ENCODE measurements at regions not wholly inside any gene's neighbourhood (a gene's known extent, or its start where the extent isn't known, plus 50 kb on each side); places are given as distances from the start of the nearest gene placed in this dataset.

GRCh38 chr18:30860741-30861140 lies 181.8 kb downstream of the DSC3 start:
- intact Hi-C loops (cut with DNase I): no loop called here
- DNase-seq: no peak
- H3K27ac ChIP-seq: no peak overlapping the region
- no peaks in the 10 kb centered on the region for H3K27me3 ChIP-seq
- TF ChIP-seq, protein P1, sequence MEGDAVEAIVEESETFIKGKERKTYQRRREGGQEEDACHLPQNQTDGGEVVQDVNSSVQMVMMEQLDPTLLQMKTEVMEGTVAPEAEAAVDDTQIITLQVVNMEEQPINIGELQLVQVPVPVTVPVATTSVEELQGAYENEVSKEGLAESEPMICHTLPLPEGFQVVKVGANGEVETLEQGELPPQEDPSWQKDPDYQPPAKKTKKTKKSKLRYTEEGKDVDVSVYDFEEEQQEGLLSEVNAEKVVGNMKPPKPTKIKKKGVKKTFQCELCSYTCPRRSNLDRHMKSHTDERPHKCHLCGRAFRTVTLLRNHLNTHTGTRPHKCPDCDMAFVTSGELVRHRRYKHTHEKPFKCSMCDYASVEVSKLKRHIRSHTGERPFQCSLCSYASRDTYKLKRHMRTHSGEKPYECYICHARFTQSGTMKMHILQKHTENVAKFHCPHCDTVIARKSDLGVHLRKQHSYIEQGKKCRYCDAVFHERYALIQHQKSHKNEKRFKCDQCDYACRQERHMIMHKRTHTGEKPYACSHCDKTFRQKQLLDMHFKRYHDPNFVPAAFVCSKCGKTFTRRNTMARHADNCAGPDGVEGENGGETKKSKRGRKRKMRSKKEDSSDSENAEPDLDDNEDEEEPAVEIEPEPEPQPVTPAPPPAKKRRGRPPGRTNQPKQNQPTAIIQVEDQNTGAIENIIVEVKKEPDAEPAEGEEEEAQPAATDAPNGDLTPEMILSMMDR (IDR thresholded peaks at IDR 0.05): no peak
- no peak for TF ChIP-seq POLR2A (IDR thresholded peaks at IDR 0.05)
- H3K36me3 ChIP-seq: no peaks in the 10 kb centered on the region
- H3K4me3 ChIP-seq: no peak overlapping the region
- no peak for ATAC-seq
- peaks cover 0 to 9% (median 0%) of the 10 kb centered on the region in 12 donors for H3K4me1 ChIP-seq
- H3K9me3 ChIP-seq: no peaks in the 10 kb centered on the region
- WGBS, 4 donors: 45 to 57% (median 54%) methylated on average over 3 of the region's 3 CpGs

DNA sequence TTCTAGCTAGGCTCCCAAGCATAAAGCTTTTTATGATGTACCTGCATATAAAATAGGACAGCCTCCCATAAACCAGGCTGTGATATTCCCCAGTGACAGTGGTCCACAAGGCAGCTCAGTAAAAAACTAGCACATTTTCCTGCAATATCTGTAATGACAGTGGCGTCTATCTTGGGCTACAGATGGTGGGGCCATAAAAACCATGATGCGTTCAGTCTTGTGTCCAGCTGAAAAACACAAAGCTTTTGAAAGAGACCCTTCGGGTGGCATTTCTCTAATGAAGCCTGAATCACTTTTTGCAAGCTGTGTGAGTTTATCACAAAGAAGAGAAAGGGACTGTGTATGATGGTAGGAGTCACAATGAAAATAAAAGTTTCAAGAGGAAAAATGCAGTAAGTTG lies 183.5 kb downstream of the DSC3 start:
- H3K9me3 ChIP-seq: no peaks in the 10 kb centered on the region
- WGBS, 4 donors: 68 to 87% (median 78%) methylated on average over 3 of the region's 3 CpGs
- DNase-seq (no peak), ATAC-seq (no peak)
- H3K27me3 ChIP-seq: no peaks in the 10 kb centered on the region
- no peak overlapping the region for H3K4me3 ChIP-seq
- H3K27ac ChIP-seq: no peak overlapping the region
- no peaks in the 10 kb centered on the region for H3K36me3 ChIP-seq
- H3K4me1 ChIP-seq: peaks cover 0 to 9% (median 0%) of the 10 kb centered on the region in 12 donors
- TF ChIP-seq, protein P1 (IDR thresholded peaks at IDR 0.05): no peak
- no peak for TF ChIP-seq POLR2A (IDR thresholded peaks at IDR 0.05)
- intact Hi-C loops (cut with DNase I): no loop called here

GRCh38 chr18:30858560-30858959 lies 184.0 kb downstream of the DSC3 start:
- Histone ChIP-seq H3K36me3 (no peaks in the 10 kb centered on the region), H3K27ac (no peak overlapping the region), H3K27me3 (no peaks in the 10 kb centered on the region), H3K4me1 (peaks cover 0 to 9% (median 0%) of the 10 kb centered on the region in 12 donors), H3K9me3 (no peaks in the 10 kb centered on the region), H3K4me3 (no peak overlapping the region)
- DNase-seq: no peak
- WGBS, 4 donors: 88 to 97% (median 93%) methylated on average over 2 of the region's 2 CpGs
- TF ChIP-seq POLR2A (IDR thresholded peaks at IDR 0.05): no peak
- ATAC-seq: no peak
- intact Hi-C loops (cut with DNase I): no loop called here

DNA sequence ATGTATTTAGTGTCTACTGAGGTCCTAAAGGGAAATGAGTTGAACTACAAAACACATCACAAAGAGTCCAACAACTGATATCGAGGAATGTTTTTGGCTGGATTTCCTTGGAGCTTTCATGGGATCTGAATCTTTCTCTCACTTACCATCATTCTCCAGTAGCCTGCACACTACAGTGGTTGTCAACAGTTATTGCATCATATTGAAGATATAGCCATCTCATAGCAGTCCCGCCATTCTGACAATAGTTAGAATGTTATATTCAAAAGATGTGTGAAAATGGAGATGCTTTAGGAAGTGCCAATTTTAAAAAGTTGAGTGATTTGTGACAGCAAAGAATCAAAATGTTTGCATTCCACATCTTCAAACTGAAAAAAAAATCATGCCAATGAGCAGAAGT lies 186.8 kb downstream of the DSC3 start:
- Histone ChIP-seq H3K36me3 (no peaks in the 10 kb centered on the region), H3K9me3 (no peaks in the 10 kb centered on the region), H3K4me3 (no peak overlapping the region), H3K4me1 (no peaks in the 10 kb centered on the region), H3K27me3 (no peaks in the 10 kb centered on the region), H3K27ac (no peak overlapping the region)
- TF ChIP-seq, protein P1 (IDR thresholded peaks at IDR 0.05): no peak
- no peak for TF ChIP-seq POLR2A (IDR thresholded peaks at IDR 0.05)
- ATAC-seq (no peak), DNase-seq (no peak)
- intact Hi-C loops (cut with DNase I): no loop called here
- 42 to 56% (median 49%) methylated on average over 2 of the region's 2 CpGs for WGBS, 4 donors

DNA sequence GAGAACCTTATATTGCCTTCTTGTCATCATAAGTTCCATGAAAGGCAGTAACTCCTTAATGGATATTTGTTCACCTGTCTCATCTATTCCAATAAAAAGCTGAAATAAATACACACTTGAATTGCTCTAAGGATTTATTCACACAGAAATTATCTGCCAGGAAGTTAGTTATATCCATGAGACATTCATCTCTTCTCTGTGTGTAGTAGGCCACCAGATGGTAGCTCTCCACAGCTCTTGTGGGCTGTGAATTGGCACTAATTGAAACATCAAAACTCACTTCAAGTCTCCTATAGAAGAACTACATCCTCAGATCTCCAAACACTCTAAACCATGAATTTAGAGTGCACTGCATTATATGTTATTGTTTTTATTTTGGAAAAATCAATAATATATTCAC lies 189.6 kb downstream of the DSC3 start:
- no peaks in the 10 kb centered on the region for H3K27me3 ChIP-seq
- peaks cover 0 to 9% (median 0%) of the 10 kb centered on the region in 12 donors for H3K9me3 ChIP-seq
- TF ChIP-seq, protein P1 (IDR thresholded peaks at IDR 0.05): no peak
- TF ChIP-seq POLR2A (IDR thresholded peaks at IDR 0.05): no peak
- H3K4me3 ChIP-seq: no peak overlapping the region
- intact Hi-C loops (cut with DNase I): no loop called here
- DNase-seq (no peak), ATAC-seq (no peak)
- no peak overlapping the region for H3K27ac ChIP-seq
- no peaks in the 10 kb centered on the region for H3K4me1 ChIP-seq
- H3K36me3 ChIP-seq: no peaks in the 10 kb centered on the region

All from heart left ventricle (tissue), 16 donors.